SK-N-SH (cell line): ENCODE measurements at regions not wholly inside any gene's neighbourhood (a gene's known extent, or its start where the extent isn't known, plus 50 kb on each side); places are given as distances from the start of the nearest gene placed in this dataset.

Experiments used
- CTCF ChIA-PET: fragments of 300-600, 350-600 bp; formaldehyde crosslinking; extraction: SDS; loops from one replicate; lab custom pipeline; 2021; lab: Yijun Ruan, JAX
- POLR2A ChIA-PET: fragments of 350-600 bp; sonication (Branson Sonifier 250); formaldehyde crosslinking; extraction: SDS; loops from one replicate; lab custom pipeline; 2020; ENCODE audit warnings: antibody characterized with exemption, inconsistent platforms; lab: Yijun Ruan, JAX
- DNase-seq: peaks from one replicate; pipeline ENCODE4 v3.0.0; 2012
- H2AFZ ChIP-seq: fragments of 200-600 bp; sonication (generic); 2 replicates; pipeline ENCODE4 v1.8.1; 2016; ENCODE audit warnings: antibody characterized with exemption, mild to moderate bottlenecking, low read depth
- H3F3A ChIP-seq: fragments of 200-600 bp; sonication (generic); replicated peaks from 2 replicates; pipeline ENCODE3; 2016; ENCODE audit warnings: antibody characterized with exemption, mild to moderate bottlenecking; ENCODE audit not compliant: insufficient read depth
- H3K27ac ChIP-seq, 2 experiments: fragments of 200-500 bp in 1 of 2; fragments of 200-600 bp in 1 of 2; sonication (Bioruptor generic) in 1 of 2; sonication (generic), shearing (Covaris generic) in 1 of 2; 2 replicates each; pipeline versions ENCODE4 v1.5.1 to v1.6.1; 2014 to 2016; ENCODE audit warnings: low read depth in 2 of 2, inconsistent platforms in 1 of 2, low read length in 1 of 2, mild to moderate bottlenecking in 1 of 2, mixed read lengths in 1 of 2
- H3K27me3 ChIP-seq: fragments of 200-600 bp; sonication (generic), shearing (Covaris generic); 2 replicates; pipeline ENCODE4 v1.6.1; 2016; ENCODE audit warnings: mixed run types; ENCODE audit not compliant: insufficient read depth
- H3K36me3 ChIP-seq, 2 experiments: fragments of 200-500 bp in 1 of 2; fragments of 200-600 bp in 1 of 2; sonication (Bioruptor generic) in 1 of 2; sonication (generic) in 1 of 2; replicated peaks in 1 of 2; 2 replicates each; pipeline versions ENCODE3 to v1.5.1; 2014 to 2016; ENCODE audit warnings: low read length in 1 of 2, mild to moderate bottlenecking in 1 of 2; ENCODE audit not compliant: insufficient read depth in 2 of 2, control insufficient read depth in 1 of 2
- H3K4me1 ChIP-seq, 2 experiments: fragments of 200-500 bp in 1 of 2; fragments of 200-600 bp in 1 of 2; sonication (Bioruptor generic) in 1 of 2; sonication (generic), shearing (Covaris generic) in 1 of 2; 2 replicates each; pipeline versions ENCODE4 v1.5.1 to v1.6.1; 2014 to 2016; ENCODE audit warnings: low read depth in 1 of 2, low read length in 1 of 2, mixed run types in 1 of 2; ENCODE audit not compliant: insufficient read depth in 2 of 2, control insufficient read depth in 1 of 2
- H3K4me2 ChIP-seq: fragments of 200-600 bp; sonication (generic), shearing (Covaris generic); 2 replicates; pipeline ENCODE4 v1.6.1; 2017; ENCODE audit warnings: mixed run types
- H3K4me3 ChIP-seq, 2 experiments: fragments of 200-500 bp in 1 of 2; fragments of 200-600 bp in 1 of 2; sonication (Bioruptor generic) in 1 of 2; sonication (generic), shearing (Covaris generic) in 1 of 2; 2 replicates each; pipeline versions ENCODE4 v1.5.1 to v1.8.1; 2014 to 2016; ENCODE audit warnings: low read depth in 2 of 2, inconsistent platforms in 1 of 2, low read length in 1 of 2, mild to moderate bottlenecking in 1 of 2, mixed read lengths in 1 of 2, moderate library complexity in 1 of 2
- H3K79me2 ChIP-seq: fragments of 200-600 bp; sonication (generic); 2 replicates; pipeline ENCODE4 v1.8.1; 2017; ENCODE audit warnings: mild to moderate bottlenecking; ENCODE audit not compliant: insufficient read depth
- H3K9ac ChIP-seq: fragments of 200-600 bp; sonication (generic); 2 replicates; pipeline ENCODE4 v1.6.1; 2017; ENCODE audit warnings: mixed run types
- H3K9me2 ChIP-seq: fragments of 200-600 bp; sonication (generic); 2 replicates; pipeline ENCODE4 v1.6.1; 2017; ENCODE audit warnings: mixed run types
- H3K9me3 ChIP-seq: fragments of 200-600 bp; sonication (generic); 2 replicates; pipeline ENCODE4 v1.6.1; 2017; ENCODE audit warnings: mixed run types, mild to moderate bottlenecking, moderate library complexity
- H4K20me1 ChIP-seq: fragments of 200-600 bp; sonication (generic); 2 replicates; pipeline ENCODE4 v1.6.1; 2017; ENCODE audit warnings: mild to moderate bottlenecking, mixed run types; ENCODE audit not compliant: insufficient read depth
- CHD2 ChIP-seq: fragments of 150-350 bp; IDR thresholded peaks from 2 replicates; pipeline ENCODE4 v1.6.1; 2018; ENCODE audit warnings: low read length; ENCODE audit not compliant: partially characterized antibody
- EZH2phosphoT487 ChIP-seq: fragments of 200-600 bp; sonication (generic); IDR thresholded peaks from 2 replicates; pipeline ENCODE4 v1.6.1; 2017; ENCODE audit warnings: low read depth, mixed run types, mild to moderate bottlenecking, antibody characterized with exemption, moderate library complexity, borderline replicate concordance
- FOSL2 ChIP-seq: IDR thresholded peaks from 2 replicates; pipeline ENCODE4 v1.4.0; 2012; ENCODE audit warnings: low read depth, mild to moderate bottlenecking, moderate library complexity, borderline replicate concordance
- FOXJ3 ChIP-seq: sonication (generic); formaldehyde crosslinking; IDR thresholded peaks from 2 replicates; pipeline ENCODE4 v1.5.1; 2020; ENCODE audit warnings: mild to moderate bottlenecking, missing genetic modification reagents
- FOXM1 ChIP-seq: IDR thresholded peaks from 2 replicates; pipeline ENCODE4 v1.4.0; 2012; ENCODE audit warnings: low read depth, mild to moderate bottlenecking
- GATA2 ChIP-seq: sonication (generic); formaldehyde crosslinking; IDR thresholded peaks from 2 replicates; pipeline ENCODE4 v1.5.0; 2020; ENCODE audit warnings: mild to moderate bottlenecking, missing genetic modification reagents
- IRF3 ChIP-seq: fragments of 150-350 bp; IDR thresholded peaks from 2 replicates; pipeline ENCODE4 v1.6.1; 2016; ENCODE audit warnings: mild to moderate bottlenecking, low read depth, low read length
- JUND ChIP-seq: IDR thresholded peaks from 2 replicates; pipeline ENCODE4 v1.4.0; 2012
- MAX ChIP-seq: IDR thresholded peaks from 2 replicates; pipeline ENCODE4 v1.4.0; 2012; ENCODE audit warnings: low read depth
- MEF2A ChIP-seq: IDR thresholded peaks from 2 replicates; pipeline ENCODE4 v1.4.0; 2012; ENCODE audit warnings: low read depth, borderline replicate concordance
- PBX3 ChIP-seq: IDR thresholded peaks from 2 replicates; pipeline ENCODE4; 2012
- RAD21 ChIP-seq: IDR thresholded peaks from 2 replicates; pipeline ENCODE4 v1.6.1; 2012; ENCODE audit warnings: mild to moderate bottlenecking, low read length
- RCOR1 ChIP-seq: fragments of 150-350 bp; IDR thresholded peaks from 2 replicates; pipeline ENCODE4 v1.6.1; 2017; ENCODE audit warnings: antibody characterized with exemption, low read length
- TAF1 ChIP-seq: IDR thresholded peaks from 2 replicates; pipeline ENCODE4 v1.6.1; 2012; ENCODE audit warnings: low read depth, mild to moderate bottlenecking, low read length, moderate library complexity, borderline replicate concordance
- USF1 ChIP-seq: IDR thresholded peaks from 2 replicates; pipeline ENCODE4 v1.4.0; 2012; ENCODE audit warnings: low read depth, borderline replicate concordance
- YY1 ChIP-seq: IDR thresholded peaks from 2 replicates; pipeline ENCODE4 v1.4.0; 2012; ENCODE audit warnings: low read depth, mild to moderate bottlenecking
- ZBTB33 ChIP-seq: IDR thresholded peaks from 2 replicates; pipeline ENCODE4 v1.4.0; 2012; ENCODE audit warnings: low read depth, borderline replicate concordance

- no peaks in the 10 kb centered on the region for H3K9me2 ChIP-seq
- no peaks in the 10 kb centered on the region for H3K9me3 ChIP-seq
- H3K79me2 ChIP-seq: no peaks in the 10 kb centered on the region
- no peak for TF ChIP-seq TAF1
- no peak for TF ChIP-seq RAD21
- TF ChIP-seq FOXJ3 (CRISPR knock-in tag): no peak
- no peak for TF ChIP-seq FOSL2
- no peak for TF ChIP-seq ZBTB33
- no peak for TF ChIP-seq IRF3
- no peak for TF ChIP-seq YY1
- TF ChIP-seq CHD2: no peak
- TF ChIP-seq PBX3: no peak
- no peak for TF ChIP-seq USF1
- no peak for TF ChIP-seq MAX
- no peak for TF ChIP-seq RCOR1
- no peak for TF ChIP-seq EZH2phosphoT487
- TF ChIP-seq GATA2 (CRISPR knock-in tag): no peak
- no peak for TF ChIP-seq JUND
- no peak for TF ChIP-seq FOXM1
- no peak for TF ChIP-seq MEF2A
- no peak overlapping the region for H3K9ac ChIP-seq
- ChIA-PET CTCF (no interaction called here), POLR2A (no interaction called here)
- H3K4me3 ChIP-seq: no peak overlapping the region
- H3K4me2 ChIP-seq: no peak overlapping the region
- H3F3A ChIP-seq: no peaks in the 10 kb centered on the region
- DNase-seq: no peak
- H3K36me3 ChIP-seq: no peaks in the 10 kb centered on the region
- H3K27me3 ChIP-seq: no peaks in the 10 kb centered on the region
- no peaks in the 10 kb centered on the region for H4K20me1 ChIP-seq
- H2AFZ ChIP-seq: no peak overlapping the region
- H3K27ac ChIP-seq: no peak overlapping the region
- H3K4me1 ChIP-seq: no peaks in the 10 kb centered on the region
These were observed 182.5 kb downstream of the FNDC1 start for GRCh38 chr6:159351707-159352106.
